K562 (cell line): ENCODE measurements at regions not wholly inside any gene's neighbourhood (a gene's known extent, or its start where the extent isn't known, plus 50 kb on each side); places are given as distances from the start of the nearest gene placed in this dataset.

Experiments used
- ARHGAP35 ChIP-seq: fragments of 450-650 bp; IDR thresholded peaks from 2 replicates; pipeline ENCODE4 v1.6.1; 2018; ENCODE audit not compliant: partially characterized antibody
- CBFB ChIP-seq: sonication (generic); formaldehyde crosslinking; IDR thresholded peaks from 2 replicates; pipeline ENCODE4 v1.4.0; 2020; ENCODE audit warnings: mild to moderate bottlenecking, missing genetic modification reagents
- ELF4 ChIP-seq: fragments of 450-650 bp; formaldehyde crosslinking; IDR thresholded peaks from 2 replicates; pipeline ENCODE4 v1.4.0; 2022; ENCODE audit warnings: missing genetic modification characterization
- ETS2 ChIP-seq: IDR thresholded peaks from 2 replicates; pipeline ENCODE4 v1.6.1; 2016; ENCODE audit warnings: borderline replicate concordance, missing genetic modification characterization, mild to moderate bottlenecking, moderate library complexity, missing compliant biosample characterization; ENCODE audit not compliant: poor library complexity, severe bottlenecking
- FOXK1 ChIP-seq: sonication (generic); formaldehyde crosslinking; IDR thresholded peaks from 2 replicates; pipeline ENCODE4 v1.8.0; 2022; ENCODE audit warnings: missing genetic modification reagents, mild to moderate bottlenecking, borderline replicate concordance
- HSF4 ChIP-seq: fragments of 250-450 bp; sonication (Bioruptor Pico); IDR thresholded peaks from 2 replicates; pipeline ENCODE4 v2.1.2; 2022; ENCODE audit warnings: mild to moderate bottlenecking, moderate library complexity, borderline replicate concordance
- NCOA2 ChIP-seq, 2 experiments: fragments of 450-650 bp; IDR thresholded peaks; 2 replicates each; pipeline ENCODE4 v1.6.1; 2018; ENCODE audit warnings: mild to moderate bottlenecking in 2 of 2, moderate library complexity in 1 of 2; ENCODE audit not compliant: partially characterized antibody in 2 of 2
- NFXL1 ChIP-seq: fragments of 450-650 bp; formaldehyde crosslinking; IDR thresholded peaks from 2 replicates; pipeline ENCODE4 v1.4.0; 2021; ENCODE audit warnings: mild to moderate bottlenecking
- NR4A1 ChIP-seq, 2 experiments: fragments of 250-450 bp in 1 of 2; fragments of 450-650 bp in 1 of 2; sonication (Bioruptor Pico) in 1 of 2; IDR thresholded peaks; 2 replicates each; pipeline versions ENCODE4 v1.4.0 to v1.6.1; 2016 to 2020; ENCODE audit warnings: mild to moderate bottlenecking in 2 of 2, missing compliant biosample characterization in 1 of 2, missing genetic modification characterization in 1 of 2, moderate library complexity in 1 of 2
- PHTF2 ChIP-seq: fragments of 250-450 bp; sonication (Bioruptor Pico); IDR thresholded peaks from 2 replicates; pipeline ENCODE4 v1.5.0; 2021; ENCODE audit warnings: mild to moderate bottlenecking
- TCFL5 ChIP-seq: fragments of 250-450 bp; sonication (Bioruptor Pico); conservative IDR thresholded peaks from 2 replicates; pipeline ENCODE4 v1.6.1; 2021; ENCODE audit warnings: mild to moderate bottlenecking, moderate library complexity, matching md5 sums
- YY1 ChIP-seq, 3 experiments: IDR thresholded peaks; 2 replicates each; pipeline ENCODE4 v1.6.1; 2011; ENCODE audit warnings: low read length in 2 of 3, mild to moderate bottlenecking in 2 of 3, moderate library complexity in 2 of 3, borderline replicate concordance in 1 of 3, control low read depth in 1 of 3, low read depth in 1 of 3; ENCODE audit not compliant: insufficient read depth in 3 of 3, insufficient replicate concordance in 2 of 3, control insufficient read depth in 1 of 3, insufficient read length in 1 of 3; ENCODE audit errors: extremely low read depth in 1 of 3
- ZFP36 ChIP-seq: fragments of 150-350 bp; IDR thresholded peaks from 2 replicates; pipeline ENCODE4 v1.6.1; 2018; ENCODE audit warnings: low read length, low read depth; ENCODE audit not compliant: partially characterized antibody
- ZFPM2 ChIP-seq: fragments of 250-450 bp; sonication (Bioruptor Pico); IDR thresholded peaks from 2 replicates; pipeline ENCODE4 v1.5.1; 2022; ENCODE audit warnings: mild to moderate bottlenecking
- ZNF175 ChIP-seq: fragments of 200-800 bp; sonication (Bioruptor generic); IDR thresholded peaks from 2 replicates; pipeline ENCODE4 v1.6.1; 2016; ENCODE audit warnings: low read depth, mild to moderate bottlenecking, missing genetic modification characterization, missing compliant biosample characterization
- ZNF3 ChIP-seq: fragments of 250-450 bp; sonication (Bioruptor Pico); IDR thresholded peaks from 2 replicates; pipeline ENCODE4 v1.5.0; 2021; ENCODE audit warnings: mild to moderate bottlenecking, moderate library complexity
- ZNF507 ChIP-seq: conservative IDR thresholded peaks from 2 replicates; pipeline ENCODE4 v1.6.1; 2017; ENCODE audit warnings: missing genetic modification characterization, missing compliant biosample characterization
- ZNF668 ChIP-seq: fragments of 250-450 bp; sonication (Bioruptor Pico); IDR thresholded peaks from 2 replicates; pipeline ENCODE4 v1.8.0; 2022; ENCODE audit warnings: mild to moderate bottlenecking, inconsistent platforms
- ZZZ3 ChIP-seq: fragments of 450-650 bp; IDR thresholded peaks from 2 replicates; pipeline ENCODE4 v1.6.1; 2016; ENCODE audit warnings: antibody characterized with exemption, mild to moderate bottlenecking, moderate library complexity
- TF ChIP-seq, protein P1 (sequence below): sonication (generic); formaldehyde crosslinking; IDR thresholded peaks from 2 replicates; pipeline ENCODE4 v1.8.1; 2023; ENCODE audit warnings: mild to moderate bottlenecking, missing genetic modification reagents
- TF ChIP-seq, protein P2 (sequence below), 2 experiments: IDR thresholded peaks; 2 replicates each; pipeline ENCODE4 v1.6.1; 2011; ENCODE audit warnings: borderline replicate concordance in 1 of 2, control low read depth in 1 of 2, low read depth in 1 of 2, low read length in 1 of 2, mild to moderate bottlenecking in 1 of 2, mixed read lengths in 1 of 2, moderate library complexity in 1 of 2; ENCODE audit not compliant: insufficient read depth in 1 of 2, insufficient read length in 1 of 2, poor library complexity in 1 of 2, severe bottlenecking in 1 of 2; ENCODE audit errors: extremely low read depth in 1 of 2
- TF ChIP-seq, protein P3 (sequence below): fragments of 450-650 bp; formaldehyde crosslinking; IDR thresholded peaks from 2 replicates; pipeline ENCODE4 v1.4.0; 2022; ENCODE audit warnings: missing genetic modification characterization
- TF ChIP-seq, protein P4 (sequence below): fragments of 450-650 bp; IDR thresholded peaks from 2 replicates; pipeline ENCODE4 v1.6.1; 2016

DNA sequence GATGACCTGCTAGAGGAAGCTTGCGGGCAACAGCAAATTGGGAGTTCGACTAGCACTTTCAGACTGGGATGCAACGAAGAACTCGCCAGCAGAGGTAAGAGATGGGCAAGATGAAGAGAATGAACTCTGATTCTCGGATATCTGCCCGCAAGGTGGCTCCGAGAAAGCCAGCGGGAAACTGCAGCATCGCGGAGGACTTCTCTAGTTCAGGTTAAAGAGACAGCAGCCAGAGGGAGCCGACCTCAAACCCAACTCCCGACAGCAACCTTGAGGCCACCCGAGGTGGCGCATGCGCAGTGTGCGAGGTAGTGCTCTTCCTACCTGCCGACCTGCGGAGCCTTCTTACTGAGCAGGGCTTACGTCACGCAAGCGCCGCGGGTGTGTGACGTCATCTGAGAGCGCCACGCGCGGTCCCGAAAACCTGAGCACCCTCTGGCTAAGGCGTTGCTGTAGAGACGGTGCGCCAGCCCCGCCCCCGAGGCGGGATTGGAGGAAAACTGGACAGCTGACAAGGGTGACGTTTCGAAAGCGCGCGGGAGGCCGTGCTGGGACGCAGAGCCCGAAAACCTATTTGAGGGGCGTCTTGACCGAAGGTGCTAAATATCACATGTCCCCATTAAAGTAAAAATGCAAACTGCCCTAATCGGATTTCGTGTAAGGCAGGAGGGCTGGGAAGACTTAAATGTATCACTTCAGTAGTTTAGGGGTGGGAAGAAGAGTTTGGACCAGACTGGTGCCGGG is 110.5 kb upstream of the SLC25A33 start (continued):
- TF ChIP-seq NFXL1 (CRISPR knock-in tag), result no peak
- peak; percentile 69; the same call in 1 of the 2 replicates for TF ChIP-seq ZNF175 (CRISPR knock-in tag)
- TF ChIP-seq HSF4, result no peak
- TF ChIP-seq ZNF3 (CRISPR knock-in tag), result no peak
- no peak for TF ChIP-seq ZNF507 (tag)
- no peak for TF ChIP-seq NR4A1 (CRISPR knock-in tag; IDR thresholded peaks at IDR 0.05)
- 0 out of 2 replicates have a peak, but pooled peaks have one; percentile 12 for TF ChIP-seq NR4A1 (tag; IDR thresholded peaks at IDR 0.05)
- TF ChIP-seq, protein P1, sequence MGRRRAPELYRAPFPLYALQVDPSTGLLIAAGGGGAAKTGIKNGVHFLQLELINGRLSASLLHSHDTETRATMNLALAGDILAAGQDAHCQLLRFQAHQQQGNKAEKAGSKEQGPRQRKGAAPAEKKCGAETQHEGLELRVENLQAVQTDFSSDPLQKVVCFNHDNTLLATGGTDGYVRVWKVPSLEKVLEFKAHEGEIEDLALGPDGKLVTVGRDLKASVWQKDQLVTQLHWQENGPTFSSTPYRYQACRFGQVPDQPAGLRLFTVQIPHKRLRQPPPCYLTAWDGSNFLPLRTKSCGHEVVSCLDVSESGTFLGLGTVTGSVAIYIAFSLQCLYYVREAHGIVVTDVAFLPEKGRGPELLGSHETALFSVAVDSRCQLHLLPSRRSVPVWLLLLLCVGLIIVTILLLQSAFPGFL (CRISPR knock-in tag), result no peak
- TF ChIP-seq FOXK1 (CRISPR knock-in tag), result peak; percentile 93; the same call in 1 of the 2 replicates
- TF ChIP-seq YY1 (IDR thresholded peaks at IDR 0.05; ENCODE audit: borderline replicate concordance in 1 of 3, control insufficient read depth in 1 of 3, extremely low read depth in 1 of 3, insufficient read depth in 3 of 3, insufficient read length in 1 of 3, insufficient replicate concordance in 2 of 3, low read depth in 1 of 3, low read length in 2 of 3), result peak in 1 of 3 experiments; percentile 43
- no peak for TF ChIP-seq ZZZ3
- peak; percentile 21 for TF ChIP-seq ZFP36
- no peak for TF ChIP-seq ETS2 (tag)
- TF ChIP-seq, protein P2, sequence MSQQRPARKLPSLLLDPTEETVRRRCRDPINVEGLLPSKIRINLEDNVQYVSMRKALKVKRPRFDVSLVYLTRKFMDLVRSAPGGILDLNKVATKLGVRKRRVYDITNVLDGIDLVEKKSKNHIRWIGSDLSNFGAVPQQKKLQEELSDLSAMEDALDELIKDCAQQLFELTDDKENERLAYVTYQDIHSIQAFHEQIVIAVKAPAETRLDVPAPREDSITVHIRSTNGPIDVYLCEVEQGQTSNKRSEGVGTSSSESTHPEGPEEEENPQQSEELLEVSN (IDR thresholded peaks at IDR 0.05; ENCODE audit: borderline replicate concordance in 1 of 2, extremely low read depth in 1 of 2, insufficient read depth in 1 of 2, insufficient read length in 1 of 2, low read depth in 1 of 2, low read length in 1 of 2, poor library complexity in 1 of 2, severe bottlenecking in 1 of 2), result peak; percentile 98 to 99
- TF ChIP-seq ZFPM2 (CRISPR knock-in tag), result no peak
- TF ChIP-seq ARHGAP35, result no peak
- TF ChIP-seq NCOA2 (IDR thresholded peaks at IDR 0.05; ENCODE audit: partially characterized antibody in 2 of 2), result no peak
- TF ChIP-seq PHTF2 (CRISPR knock-in tag), result no peak
- TF ChIP-seq, protein P3, sequence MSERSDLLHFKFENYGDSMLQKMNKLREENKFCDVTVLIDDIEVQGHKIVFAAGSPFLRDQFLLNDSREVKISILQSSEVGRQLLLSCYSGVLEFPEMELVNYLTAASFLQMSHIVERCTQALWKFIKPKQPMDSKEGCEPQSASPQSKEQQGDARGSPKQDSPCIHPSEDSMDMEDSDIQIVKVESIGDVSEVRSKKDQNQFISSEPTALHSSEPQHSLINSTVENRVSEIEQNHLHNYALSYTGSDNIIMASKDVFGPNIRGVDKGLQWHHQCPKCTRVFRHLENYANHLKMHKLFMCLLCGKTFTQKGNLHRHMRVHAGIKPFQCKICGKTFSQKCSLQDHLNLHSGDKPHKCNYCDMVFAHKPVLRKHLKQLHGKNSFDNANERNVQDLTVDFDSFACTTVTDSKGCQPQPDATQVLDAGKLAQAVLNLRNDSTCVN (CRISPR knock-in tag), result no peak
- TF ChIP-seq CBFB, result no peak
- no peak for TF ChIP-seq TCFL5
- TF ChIP-seq ELF4 (CRISPR knock-in tag), result no peak
- TF ChIP-seq, protein P4, sequence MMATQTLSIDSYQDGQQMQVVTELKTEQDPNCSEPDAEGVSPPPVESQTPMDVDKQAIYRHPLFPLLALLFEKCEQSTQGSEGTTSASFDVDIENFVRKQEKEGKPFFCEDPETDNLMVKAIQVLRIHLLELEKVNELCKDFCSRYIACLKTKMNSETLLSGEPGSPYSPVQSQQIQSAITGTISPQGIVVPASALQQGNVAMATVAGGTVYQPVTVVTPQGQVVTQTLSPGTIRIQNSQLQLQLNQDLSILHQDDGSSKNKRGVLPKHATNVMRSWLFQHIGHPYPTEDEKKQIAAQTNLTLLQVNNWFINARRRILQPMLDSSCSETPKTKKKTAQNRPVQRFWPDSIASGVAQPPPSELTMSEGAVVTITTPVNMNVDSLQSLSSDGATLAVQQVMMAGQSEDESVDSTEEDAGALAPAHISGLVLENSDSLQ, result peak; percentile 85
- no peak for TF ChIP-seq ZNF668 (CRISPR knock-in tag)
